ENCODE measurements at regions not wholly inside any gene's neighbourhood (a gene's known extent, or its start where the extent isn't known, plus 50 kb on each side); places are given as distances from the start of the nearest gene placed in this dataset.

DNA sequence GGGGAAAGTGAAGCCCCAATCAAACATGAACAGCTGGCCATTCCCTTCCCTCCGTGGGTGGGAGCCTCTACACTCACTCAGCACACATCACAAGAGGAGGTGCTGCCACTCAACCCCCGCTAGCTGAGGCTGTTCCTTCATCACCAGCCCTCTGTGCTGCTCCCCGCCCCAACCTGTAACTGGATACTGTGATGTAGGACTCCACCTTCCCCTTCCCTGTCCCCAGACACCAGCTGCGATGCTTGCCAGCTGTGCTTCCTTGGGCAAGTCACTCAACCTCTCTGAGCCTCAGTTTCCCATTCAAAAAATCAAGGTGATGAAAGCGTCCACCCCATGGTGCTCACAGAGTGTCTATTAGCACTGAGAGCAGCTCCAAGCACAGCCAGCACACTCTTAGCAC, 273.2 kb downstream of the MRTFB start:
- no peak for TF ChIP-seq POLR2A (IDR thresholded peaks at IDR 0.05)
- TF ChIP-seq CTCF (IDR thresholded peaks at IDR 0.05), result no peak
- no peak for TF ChIP-seq EP300 (IDR thresholded peaks at IDR 0.05)
- no peak for TF ChIP-seq POLR2AphosphoS5 (IDR thresholded peaks at IDR 0.05)

Measured in suprapubic skin (tissue), 4 donors.